Naive thymus-derived CD8-positive, alpha-beta T cell (primary cell): ENCODE measurements at regions not wholly inside any gene's neighbourhood (a gene's known extent, or its start where the extent isn't known, plus 50 kb on each side); places are given as distances from the start of the nearest gene placed in this dataset.
"Not testable (repeated sequence)": the region's sequence is repeated elsewhere in the genome, so short reads cannot be mapped to it uniquely, and the experiment has no call there.

ENCODE experiments used
- ATAC-seq, 2 donors: fragments of 150-1000 bp; cut with Tn5 transposase in 1 of 2; sonication (Bioruptor Pico), chemical (Tn5 transposase) in 1 of 2; 1 replicate in 1 of 2; 2 replicates in 1 of 2; pipeline ENCODE4 v1.10.0; 2021; ENCODE audit warnings: mild to moderate bottlenecking in 2 of 2, moderate library complexity in 2 of 2
- POLR2A ChIA-PET: fragments of 350-600 bp; sonication (Branson Sonifier 250); formaldehyde crosslinking; loops from one replicate; lab custom pipeline; 2021; ENCODE audit warnings: antibody characterized with exemption; lab: Charles Lee
- DNase-seq, 10 donors: peaks; one replicate each; pipeline versions ENCODE4 v3.0.0 to v3.0.0-alpha.2; 2020 to 2022
- H3K27ac Mint-ChIP-seq, 10 donors: one replicate each; pipeline ENCODE4 v1.8.0; 2020 to 2022; ENCODE audit warnings: mild to moderate bottlenecking in 10 of 10, mixed read lengths in 10 of 10, moderate library complexity in 4 of 10, inconsistent platforms in 1 of 10
- H3K27me3 Mint-ChIP-seq, 5 donors: one replicate each; pipeline ENCODE4 v1.8.0; 2021 to 2022; ENCODE audit warnings: mixed read lengths in 5 of 5
- H3K36me3 Mint-ChIP-seq, 3 donors: one replicate each; pipeline ENCODE4 v1.8.0; 2020 to 2022; ENCODE audit warnings: mixed read lengths in 3 of 3, mild to moderate bottlenecking in 2 of 3, inconsistent platforms in 1 of 3
- H3K4me1 Mint-ChIP-seq, 4 donors: one replicate each; pipeline ENCODE4 v1.8.0; 2021 to 2022; ENCODE audit warnings: mixed read lengths in 4 of 4
- H3K4me3 Mint-ChIP-seq, 10 donors: one replicate each; pipeline ENCODE4 v1.8.0; 2020 to 2022; ENCODE audit warnings: mild to moderate bottlenecking in 10 of 10, mixed read lengths in 10 of 10, moderate library complexity in 6 of 10, inconsistent platforms in 1 of 10
- H3K9me3 Mint-ChIP-seq, 9 donors: one replicate each; pipeline ENCODE4 v1.8.0; 2020 to 2022; ENCODE audit warnings: mixed read lengths in 9 of 9, mild to moderate bottlenecking in 3 of 9, inconsistent platforms in 1 of 9, moderate library complexity in 1 of 9

DNA sequence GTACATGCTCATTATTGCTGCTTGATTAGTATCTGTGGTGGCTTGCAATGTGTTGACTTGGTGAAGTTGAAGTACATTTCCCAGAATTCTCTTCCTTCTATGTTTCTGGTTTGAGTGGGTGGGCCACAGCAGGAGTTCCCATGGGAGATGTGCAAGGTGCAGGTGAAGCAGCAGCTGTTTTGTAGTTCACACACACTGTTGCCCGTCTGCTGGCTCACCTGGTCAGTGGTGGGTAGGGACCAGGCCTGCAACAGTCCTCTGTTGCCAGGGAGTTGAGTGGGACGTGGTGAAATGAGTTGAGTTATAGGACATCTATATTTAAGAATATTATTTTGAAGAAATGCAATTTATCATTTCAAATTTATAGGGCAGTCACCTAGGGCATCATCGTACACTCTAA, 417.4 kb downstream of the TMEM135 start:
- POLR2A ChIA-PET, result interaction anchor here (0.7 kb wide), 1 partner anchor 23 kb away, joined by 3 read pairs; no protein-coding TSS in a partner anchor
- Mint-ChIP-seq H3K9me3 (peaks cover 0 to 3% (median 0%) of the 10 kb centered on the region in 9 donors), H3K36me3 (no peaks in the 10 kb centered on the region)

GRCh38 chr11:87454241-87454640, 416.5 kb downstream of the TMEM135 start:
- H3K4me3 Mint-ChIP-seq, result no peak overlapping the region
- peaks cover 0 to 4% (median 0%) of the 10 kb centered on the region in 5 donors for H3K27me3 Mint-ChIP-seq

More for the DNA sequence above, 417.4 kb downstream of the TMEM135 start:
- H3K27ac Mint-ChIP-seq, result no peak overlapping the region
- ATAC-seq (no peak), DNase-seq (no peak)
- no peak overlapping the region for H3K4me3 Mint-ChIP-seq
- H3K4me1 Mint-ChIP-seq, result no peaks in the 10 kb centered on the region
- H3K27me3 Mint-ChIP-seq, result peaks cover 0 to 4% (median 0%) of the 10 kb centered on the region in 5 donors

GRCh38 chr11:87453531-87454089, 415.9 kb downstream of the TMEM135 start:
- H3K4me1 Mint-ChIP-seq, result no peaks in the 10 kb centered on the region
- POLR2A ChIA-PET, result no interaction called here

More at GRCh38 chr11:87454241-87454640, 416.5 kb downstream of the TMEM135 start:
- Mint-ChIP-seq H3K9me3 (peaks cover 0 to 3% (median 0%) of the 10 kb centered on the region in 9 donors), H3K27ac (no peak overlapping the region), H3K36me3 (no peaks in the 10 kb centered on the region), H3K4me1 (no peaks in the 10 kb centered on the region)
- POLR2A ChIA-PET, result interaction anchor here (0.7 kb wide), 1 partner anchor 22 kb away, joined by 3 read pairs; no protein-coding TSS in a partner anchor
- DNase-seq (no peak), ATAC-seq (no peak)

GRCh38 chr11:87452025-87452424, 414.3 kb downstream of the TMEM135 start:
- H3K27ac Mint-ChIP-seq, POLR2A ChIA-PET, H3K27me3 Mint-ChIP-seq, ATAC-seq, DNase-seq, H3K4me1 Mint-ChIP-seq, H3K36me3 Mint-ChIP-seq, H3K4me3 Mint-ChIP-seq, H3K9me3 Mint-ChIP-seq: not testable (repeated sequence)

More at GRCh38 chr11:87453531-87454089, 415.9 kb downstream of the TMEM135 start:
- Mint-ChIP-seq H3K4me3 (no peak overlapping the region), H3K9me3 (peaks cover 0 to 3% (median 0%) of the 10 kb centered on the region in 9 donors), H3K27ac (no peak overlapping the region), H3K27me3 (peaks cover 0 to 4% (median 0%) of the 10 kb centered on the region in 5 donors), H3K36me3 (no peaks in the 10 kb centered on the region)
- ATAC-seq (no peak), DNase-seq (no peak)

DNA sequence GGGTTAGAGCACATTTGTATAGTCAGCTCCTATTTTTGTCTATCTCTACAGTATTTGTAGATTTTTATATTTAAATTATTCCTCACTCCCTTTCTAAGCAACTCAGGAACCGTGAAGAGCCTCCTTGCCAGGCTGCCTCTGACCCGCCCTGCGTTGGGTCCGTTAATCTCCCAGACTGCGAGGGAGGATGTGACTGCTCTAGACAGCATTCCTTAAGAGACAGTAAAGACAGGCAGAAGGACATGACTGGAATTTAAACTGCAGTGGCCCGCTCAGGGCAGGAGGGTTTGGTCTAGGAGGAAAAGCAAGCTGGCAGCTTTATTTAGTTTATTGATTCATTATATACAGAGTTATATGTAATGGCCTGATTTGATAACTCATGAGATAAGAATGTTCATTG, 413.7 kb downstream of the TMEM135 start:
- ATAC-seq, result no peak
- POLR2A ChIA-PET, result no interaction called here

DNA sequence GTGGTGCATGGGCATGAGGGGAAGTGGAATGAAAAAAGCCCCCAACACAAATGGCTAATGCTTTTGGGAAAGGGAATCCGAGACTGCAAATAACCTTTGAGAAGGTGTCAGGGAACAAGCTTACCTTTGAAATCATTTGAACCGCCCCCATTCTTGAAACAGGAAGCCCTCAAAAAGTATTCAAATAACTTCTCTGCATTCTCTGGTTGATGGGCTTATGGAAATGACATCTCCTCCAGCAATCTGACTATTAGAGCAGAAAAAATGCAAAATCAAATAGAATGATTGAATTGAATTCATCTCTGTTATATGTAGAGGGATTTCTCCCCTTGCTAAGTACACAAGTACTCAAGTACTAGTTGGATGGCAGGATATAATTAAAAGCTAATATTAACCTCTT, 409.9 kb downstream of the TMEM135 start:
- no peaks in the 10 kb centered on the region for H3K36me3 Mint-ChIP-seq
- H3K4me1 Mint-ChIP-seq, result no peaks in the 10 kb centered on the region
- no peak overlapping the region for H3K27ac Mint-ChIP-seq
- H3K27me3 Mint-ChIP-seq, result peaks cover 0 to 10% (median 2%) of the 10 kb centered on the region in 5 donors
- POLR2A ChIA-PET, result no interaction called here
- no peak overlapping the region for H3K4me3 Mint-ChIP-seq
- no peak for DNase-seq
- peaks cover 0 to 2% (median 0%) of the 10 kb centered on the region in 9 donors for H3K9me3 Mint-ChIP-seq
- ATAC-seq, result no peak

More for the DNA sequence above, 413.7 kb downstream of the TMEM135 start:
- H3K27me3 Mint-ChIP-seq, result peaks cover 0 to 4% (median 0%) of the 10 kb centered on the region in 5 donors
- peaks cover 0 to 3% (median 0%) of the 10 kb centered on the region in 9 donors for H3K9me3 Mint-ChIP-seq
- H3K4me3 Mint-ChIP-seq, result no peak overlapping the region
- no peak for DNase-seq
- H3K4me1 Mint-ChIP-seq, result no peaks in the 10 kb centered on the region
- H3K27ac Mint-ChIP-seq, result no peak overlapping the region
- H3K36me3 Mint-ChIP-seq, result no peaks in the 10 kb centered on the region

DNA sequence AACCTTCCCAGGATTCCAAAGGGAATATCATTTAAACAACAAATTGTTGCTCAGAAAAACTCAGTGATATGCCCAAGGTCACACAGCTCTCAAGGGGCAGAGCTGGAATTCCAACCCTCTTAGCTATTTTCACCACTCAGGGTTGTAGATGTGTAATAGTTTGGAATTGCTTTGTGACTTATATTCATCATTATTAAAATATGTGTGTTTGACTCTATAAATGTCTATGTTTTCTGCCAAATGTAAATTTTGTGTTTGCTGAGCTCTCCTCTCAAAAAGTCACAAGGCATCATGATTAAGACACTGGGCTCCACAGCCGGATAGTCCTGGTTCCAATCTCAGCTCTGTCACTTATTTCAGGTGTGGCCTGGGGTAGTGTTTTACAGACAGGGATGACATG, 407.3 kb downstream of the TMEM135 start:
- no peaks in the 10 kb centered on the region for H3K36me3 Mint-ChIP-seq
- H3K27me3 Mint-ChIP-seq, result peaks cover 0 to 10% (median 4%) of the 10 kb centered on the region in 5 donors
- no peak for DNase-seq
- H3K9me3 Mint-ChIP-seq, result peaks cover 0 to 2% (median 0%) of the 10 kb centered on the region in 9 donors
- H3K27ac Mint-ChIP-seq, result no peak overlapping the region
- no peak for ATAC-seq
- no peak overlapping the region for H3K4me3 Mint-ChIP-seq
- no peaks in the 10 kb centered on the region for H3K4me1 Mint-ChIP-seq
- POLR2A ChIA-PET, result no interaction called here

DNA sequence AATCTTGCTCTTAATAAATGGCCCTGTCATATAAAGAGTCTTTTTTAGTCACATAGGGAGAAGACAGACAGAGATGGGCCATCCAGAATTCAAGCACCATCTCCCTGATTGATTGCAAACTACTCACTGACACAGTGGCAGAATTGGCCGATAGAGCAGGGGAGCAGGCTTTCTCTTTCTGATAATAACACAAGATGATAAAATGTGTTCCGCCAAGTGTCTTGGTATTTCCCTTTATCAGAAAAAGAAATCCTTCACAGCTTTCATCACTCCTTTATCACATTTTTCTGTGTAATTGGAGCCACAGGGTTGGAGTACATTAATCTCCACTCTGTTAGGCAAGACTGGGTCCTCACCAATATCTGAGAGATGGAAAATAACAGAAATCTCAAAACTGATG, 406.0 kb downstream of the TMEM135 start:
- DNase-seq (no peak), ATAC-seq (no peak)
- POLR2A ChIA-PET, result no interaction called here
- Mint-ChIP-seq H3K4me1 (no peaks in the 10 kb centered on the region), H3K27me3 (peaks cover 0 to 10% (median 4%) of the 10 kb centered on the region in 5 donors), H3K36me3 (no peaks in the 10 kb centered on the region), H3K9me3 (peaks cover 0 to 2% (median 0%) of the 10 kb centered on the region in 9 donors), H3K27ac (no peak overlapping the region), H3K4me3 (no peak overlapping the region)

DNA sequence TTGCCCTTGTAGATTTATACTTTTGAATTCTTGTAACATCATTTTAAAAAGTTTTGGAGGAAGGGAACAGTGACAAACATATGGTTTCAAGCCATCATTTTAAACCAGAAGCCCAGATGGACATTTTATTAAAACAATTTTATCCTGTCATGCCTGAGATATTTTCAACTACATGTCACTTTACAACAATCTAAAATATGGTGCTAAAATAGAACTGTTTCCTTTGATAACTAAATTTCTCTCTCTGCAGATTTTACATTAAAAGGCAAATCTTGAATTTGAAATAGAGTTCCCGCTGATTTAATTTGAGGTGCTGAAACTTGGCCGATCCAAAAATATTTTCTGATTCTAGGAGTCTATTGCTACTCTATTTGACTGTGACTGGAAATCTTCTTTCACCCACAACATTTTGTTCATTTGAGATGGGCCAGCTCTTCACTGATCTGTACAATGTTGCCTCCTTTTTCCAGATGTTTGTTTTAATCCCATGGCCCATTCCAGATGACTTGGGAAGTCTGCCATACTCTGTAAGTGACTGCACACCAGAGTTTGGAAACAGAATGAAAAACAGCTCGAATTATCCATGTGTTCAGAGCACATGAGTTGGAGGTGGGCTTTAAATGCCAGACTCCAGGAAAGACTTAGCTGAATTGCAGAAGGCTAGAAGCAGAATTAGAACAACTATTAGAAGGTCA, 402.5 kb downstream of the TMEM135 start:
- ATAC-seq, result no peak
- Mint-ChIP-seq H3K36me3 (no peaks in the 10 kb centered on the region), H3K27ac (no peak overlapping the region), H3K4me1 (no peaks in the 10 kb centered on the region), H3K27me3 (peaks cover 0 to 6% (median 4%) of the 10 kb centered on the region in 5 donors), H3K9me3 (no peaks in the 10 kb centered on the region), H3K4me3 (no peak overlapping the region)
- DNase-seq, result no peak
- POLR2A ChIA-PET, result no interaction called here

DNA sequence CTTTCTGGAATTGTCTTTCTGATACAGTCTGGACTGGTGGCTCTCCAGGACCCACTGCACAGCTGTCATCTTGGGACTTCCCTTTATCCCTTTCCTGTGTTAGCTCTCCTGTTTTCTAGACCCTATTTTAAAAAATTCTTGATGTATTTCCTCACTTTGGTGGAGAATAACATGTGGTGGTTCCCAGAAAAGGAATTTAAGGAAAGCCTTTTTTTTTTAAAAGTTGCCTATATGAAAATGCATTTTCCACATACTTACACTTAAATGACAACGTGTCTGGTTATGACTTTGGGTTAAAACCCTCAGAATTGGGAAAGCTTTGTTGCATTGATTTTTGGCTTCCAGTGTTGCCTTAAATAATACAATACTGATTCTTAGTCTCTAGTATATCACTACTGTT, 400.7 kb downstream of the TMEM135 start:
- Mint-ChIP-seq H3K27me3 (peaks cover 0 to 7% (median 2%) of the 10 kb centered on the region in 5 donors), H3K4me3 (no peak overlapping the region), H3K4me1 (no peaks in the 10 kb centered on the region), H3K9me3 (no peaks in the 10 kb centered on the region), H3K27ac (no peak overlapping the region), H3K36me3 (no peaks in the 10 kb centered on the region)
- POLR2A ChIA-PET, result no interaction called here
- no peak for ATAC-seq
- no peak for DNase-seq

DNA sequence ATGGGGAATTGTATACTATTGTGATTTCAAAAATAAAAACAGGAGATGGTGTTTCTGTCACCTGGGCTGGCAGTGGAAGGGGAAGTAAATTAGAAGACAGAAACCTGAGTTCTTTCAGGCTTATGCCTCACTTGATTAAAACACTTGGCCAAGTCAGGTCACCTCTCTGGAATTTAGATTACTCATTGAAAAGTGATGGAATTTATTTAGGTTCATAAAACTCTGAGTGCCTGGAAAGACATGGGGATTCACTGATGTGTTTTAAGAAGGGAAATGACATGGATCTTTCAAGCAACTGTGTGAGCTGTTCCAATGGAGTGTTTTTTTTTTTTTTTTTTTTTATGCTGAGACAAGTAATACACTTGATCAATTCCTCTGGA, 400.1 kb downstream of the TMEM135 start:
- POLR2A ChIA-PET, result no interaction called here
- Mint-ChIP-seq H3K36me3 (no peaks in the 10 kb centered on the region), H3K4me3 (no peak overlapping the region), H3K27me3 (peaks cover 0 to 7% (median 2%) of the 10 kb centered on the region in 5 donors), H3K27ac (no peak overlapping the region), H3K4me1 (no peaks in the 10 kb centered on the region), H3K9me3 (no peaks in the 10 kb centered on the region)
- DNase-seq (no peak), ATAC-seq (no peak)

DNA sequence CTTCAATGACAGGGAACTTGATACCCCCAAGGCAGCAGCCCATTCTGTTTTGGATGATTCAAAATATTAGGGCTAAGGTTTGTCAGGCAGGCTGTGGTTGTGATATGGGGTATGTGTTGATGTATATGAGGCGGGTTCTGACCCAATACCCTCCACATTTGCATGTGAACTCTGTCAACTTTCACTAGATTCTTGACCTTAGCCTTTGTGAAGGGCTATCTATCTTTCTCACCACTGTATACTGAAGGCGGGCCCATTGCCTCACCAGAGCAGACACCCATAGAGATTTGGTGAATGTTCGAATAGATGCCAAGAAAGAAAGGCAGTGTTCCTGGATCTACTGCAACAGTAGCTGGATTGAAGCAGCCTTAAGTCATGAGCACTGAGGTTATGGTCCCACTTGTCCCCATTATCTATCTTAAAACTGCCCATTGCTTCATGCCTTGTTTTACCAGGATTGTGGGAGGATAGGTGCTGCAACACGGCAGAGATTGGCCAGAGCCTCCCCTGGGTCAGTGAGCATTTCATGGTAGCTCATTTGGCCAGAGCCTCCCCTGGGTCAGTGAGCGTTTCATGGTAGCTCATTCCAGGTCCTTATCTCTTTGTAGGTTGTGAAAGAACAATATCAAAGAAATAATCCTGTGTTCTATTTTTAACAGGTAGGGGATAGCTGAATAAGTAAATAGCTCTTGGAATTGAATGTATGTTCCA, 399.6 kb downstream of the TMEM135 start:
- Mint-ChIP-seq H3K36me3 (no peaks in the 10 kb centered on the region), H3K4me1 (no peaks in the 10 kb centered on the region), H3K27ac (no peak overlapping the region), H3K4me3 (no peak overlapping the region), H3K9me3 (no peaks in the 10 kb centered on the region), H3K27me3 (peaks cover 0 to 7% (median 0%) of the 10 kb centered on the region in 5 donors)
- POLR2A ChIA-PET, result no interaction called here
- ATAC-seq, result no peak
- DNase-seq, result no peak

DNA sequence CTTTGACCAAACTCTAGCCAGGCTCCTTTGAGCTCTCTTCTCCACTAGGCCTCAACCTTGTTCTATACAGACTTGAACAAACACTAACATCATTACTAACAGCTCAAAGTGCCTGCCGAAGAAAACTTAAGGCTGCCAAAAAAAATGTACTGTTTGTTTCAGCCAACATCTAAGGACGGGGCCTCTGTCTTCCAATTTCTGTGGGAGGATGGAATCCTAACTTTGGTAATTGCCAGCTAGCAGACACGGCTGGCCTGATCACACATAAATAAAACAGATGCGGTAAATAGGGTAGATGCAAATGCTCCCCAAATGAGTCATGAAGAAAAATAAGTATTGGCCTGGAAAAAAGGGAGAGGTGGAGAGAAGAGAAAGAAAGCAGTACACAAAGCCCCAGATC, 394.3 kb downstream of the TMEM135 start:
- Mint-ChIP-seq H3K9me3 (no peaks in the 10 kb centered on the region), H3K4me3 (no peak overlapping the region), H3K27ac (no peak overlapping the region), H3K4me1 (no peaks in the 10 kb centered on the region), H3K36me3 (no peaks in the 10 kb centered on the region), H3K27me3 (peaks cover 0 to 11% (median 0%) of the 10 kb centered on the region in 5 donors)
- POLR2A ChIA-PET, result no interaction called here
- no peak for DNase-seq
- no peak for ATAC-seq
